GM06990 (cell line): ENCODE measurements at regions not wholly inside any gene's neighbourhood (a gene's known extent, or its start where the extent isn't known, plus 50 kb on each side); places are given as distances from the start of the nearest gene placed in this dataset.

Experiments used
- DNase-seq: peaks from one replicate; pipeline ENCODE4 v3.0.0-alpha.2; 2011; ENCODE audit not compliant: insufficient read length; ENCODE audit errors: extremely low read depth
- H3K27me3 ChIP-seq: replicated peaks from 2 replicates; pipeline ENCODE4 v1.6.0; 2011; ENCODE audit warnings: low read length; ENCODE audit not compliant: control insufficient read depth, insufficient read depth
- H3K36me3 ChIP-seq: 2 replicates; pipeline ENCODE4 v1.5.1; 2011; ENCODE audit warnings: low read length; ENCODE audit not compliant: control insufficient read depth, insufficient read depth
- H3K4me3 ChIP-seq: replicated peaks from 2 replicates; pipeline ENCODE4 v1.5.1; 2011; ENCODE audit warnings: low read depth, mild to moderate bottlenecking, control low read depth, low read length
- TF ChIP-seq, protein P1 (sequence below): IDR thresholded peaks from 2 replicates; pipeline ENCODE4 v1.5.1; 2011; ENCODE audit warnings: low read length, control low read depth, mild to moderate bottlenecking, inconsistent platforms; ENCODE audit not compliant: insufficient read depth, poor library complexity, severe bottlenecking

DNA sequence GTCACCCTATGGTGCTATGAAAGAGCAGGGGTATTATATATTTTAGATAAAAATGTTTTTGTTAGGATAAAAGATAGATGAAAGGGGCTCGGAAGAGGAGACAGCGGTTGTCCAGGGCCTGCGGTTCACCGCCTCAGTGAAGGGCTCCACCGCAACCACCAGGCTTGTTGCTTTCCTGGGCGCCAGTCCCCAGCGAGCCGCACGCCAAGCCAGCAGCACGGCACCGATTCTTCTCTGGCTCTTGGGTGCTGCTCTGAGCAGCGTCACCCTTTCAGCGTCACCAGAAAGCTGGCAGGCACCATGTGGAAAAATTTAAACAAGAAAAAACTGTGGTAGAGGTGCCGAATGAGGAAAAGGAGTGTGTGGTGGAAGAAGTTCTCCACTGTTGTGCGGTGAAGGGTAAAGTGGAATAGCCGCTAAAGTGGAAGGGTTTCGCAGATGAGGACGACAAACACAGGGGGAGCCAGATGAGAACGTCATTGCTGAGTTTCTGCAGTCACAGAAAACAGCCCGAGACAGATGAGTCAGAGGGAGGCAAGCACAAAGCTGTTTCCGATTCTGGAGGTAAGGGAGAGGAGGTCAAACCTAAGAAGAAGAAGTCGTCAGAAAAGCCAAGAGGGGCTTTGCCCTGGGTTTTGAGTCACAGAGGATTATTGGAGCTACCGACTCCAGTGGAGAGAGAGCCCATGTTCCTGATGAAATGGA lies 569.2 kb downstream of the ZBBX start:
- Histone ChIP-seq H3K4me3 (no peak overlapping the region), H3K36me3 (no peaks in the 10 kb centered on the region), H3K27me3 (no peaks in the 10 kb centered on the region)
- DNase-seq = no peak
- TF ChIP-seq, protein P1, sequence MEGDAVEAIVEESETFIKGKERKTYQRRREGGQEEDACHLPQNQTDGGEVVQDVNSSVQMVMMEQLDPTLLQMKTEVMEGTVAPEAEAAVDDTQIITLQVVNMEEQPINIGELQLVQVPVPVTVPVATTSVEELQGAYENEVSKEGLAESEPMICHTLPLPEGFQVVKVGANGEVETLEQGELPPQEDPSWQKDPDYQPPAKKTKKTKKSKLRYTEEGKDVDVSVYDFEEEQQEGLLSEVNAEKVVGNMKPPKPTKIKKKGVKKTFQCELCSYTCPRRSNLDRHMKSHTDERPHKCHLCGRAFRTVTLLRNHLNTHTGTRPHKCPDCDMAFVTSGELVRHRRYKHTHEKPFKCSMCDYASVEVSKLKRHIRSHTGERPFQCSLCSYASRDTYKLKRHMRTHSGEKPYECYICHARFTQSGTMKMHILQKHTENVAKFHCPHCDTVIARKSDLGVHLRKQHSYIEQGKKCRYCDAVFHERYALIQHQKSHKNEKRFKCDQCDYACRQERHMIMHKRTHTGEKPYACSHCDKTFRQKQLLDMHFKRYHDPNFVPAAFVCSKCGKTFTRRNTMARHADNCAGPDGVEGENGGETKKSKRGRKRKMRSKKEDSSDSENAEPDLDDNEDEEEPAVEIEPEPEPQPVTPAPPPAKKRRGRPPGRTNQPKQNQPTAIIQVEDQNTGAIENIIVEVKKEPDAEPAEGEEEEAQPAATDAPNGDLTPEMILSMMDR = no peak

DNA sequence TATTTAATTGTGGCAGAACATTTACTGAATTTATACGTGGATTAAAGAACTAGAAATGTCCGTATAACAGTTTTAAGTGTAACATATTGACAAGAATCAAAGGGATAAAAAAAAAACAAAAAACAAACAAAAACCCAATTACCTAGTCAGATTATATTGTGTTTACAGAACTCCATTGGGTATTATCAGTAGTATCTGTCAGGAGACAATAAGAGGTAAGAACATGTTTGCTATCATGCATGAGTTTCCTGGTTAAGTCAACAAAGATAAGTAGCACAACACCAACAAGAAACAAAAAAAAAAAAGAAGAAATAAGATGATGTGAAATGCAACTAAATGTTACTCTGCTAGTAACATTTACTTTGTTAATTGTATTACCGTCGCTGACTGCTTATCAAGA lies 570.6 kb downstream of the ZBBX start:
- Histone ChIP-seq H3K27me3 (no peaks in the 10 kb centered on the region), H3K36me3 (no peaks in the 10 kb centered on the region), H3K4me3 (no peak overlapping the region)
- DNase-seq = no peak
- TF ChIP-seq, protein P1 = no peak

DNA sequence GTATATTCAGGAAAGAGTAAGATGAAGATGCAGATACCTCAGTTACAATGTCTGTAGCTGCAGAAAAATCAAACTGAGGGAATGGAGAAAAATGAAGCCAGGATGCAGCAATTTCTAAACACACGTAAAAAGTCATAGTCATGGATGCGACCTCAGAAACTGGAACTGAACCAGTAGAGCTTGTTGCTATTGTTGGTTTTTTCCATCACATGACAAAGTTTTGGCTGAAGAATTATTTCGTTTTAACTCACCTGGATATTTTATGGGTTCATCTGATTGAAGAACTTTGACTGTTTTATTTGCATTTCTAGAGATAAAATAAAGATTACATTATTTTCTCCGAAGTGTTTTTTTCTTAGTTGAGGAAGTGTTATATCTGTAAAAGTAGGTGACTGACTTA lies 591.2 kb downstream of the ZBBX start:
- no peak overlapping the region for H3K4me3 ChIP-seq
- no peak for DNase-seq
- TF ChIP-seq, protein P1 = no peak
- no peaks in the 10 kb centered on the region for H3K27me3 ChIP-seq
- H3K36me3 ChIP-seq = no peaks in the 10 kb centered on the region

DNA sequence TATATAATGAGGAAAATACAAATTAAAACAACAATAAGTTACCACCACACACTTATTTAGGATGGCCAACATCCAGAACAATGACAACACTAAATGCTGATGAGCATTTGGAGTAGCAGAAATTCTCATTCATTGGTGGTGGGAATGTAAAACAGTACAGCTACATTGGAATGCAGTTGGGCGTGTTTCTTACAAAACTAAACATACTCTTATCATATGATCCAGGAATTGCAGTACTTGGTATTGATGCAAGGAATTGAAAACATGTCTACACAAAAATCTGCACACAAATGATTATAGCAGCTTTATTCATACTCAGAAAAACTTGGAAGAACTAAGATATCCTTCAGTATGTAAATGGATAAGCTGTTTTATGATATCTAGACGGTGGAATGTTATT lies 594.2 kb downstream of the ZBBX start:
- H3K4me3 ChIP-seq = no peak overlapping the region

DNA sequence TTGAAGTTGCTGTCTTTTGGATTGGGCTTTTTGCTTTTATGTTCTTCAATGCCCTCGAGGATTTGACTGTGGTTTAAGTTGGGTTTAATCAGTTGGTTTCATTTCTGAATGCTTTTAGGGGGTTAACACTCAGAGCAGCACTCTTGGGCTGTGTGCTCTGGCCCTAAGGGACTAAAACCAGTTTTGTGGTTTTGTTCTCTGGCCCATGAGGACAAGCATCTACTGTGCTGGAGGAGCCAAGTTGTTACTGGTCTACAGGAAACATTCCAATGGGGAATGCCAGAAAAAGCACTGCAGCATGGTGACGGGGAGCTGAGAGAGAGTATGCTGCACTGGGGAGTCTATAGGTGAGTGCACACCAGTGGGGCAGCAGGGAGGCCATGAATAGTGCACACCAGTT lies 596.9 kb downstream of the ZBBX start:
- Histone ChIP-seq H3K36me3 (no peaks in the 10 kb centered on the region), H3K27me3 (no peaks in the 10 kb centered on the region), H3K4me3 (no peak overlapping the region)
- DNase-seq = no peak
- TF ChIP-seq, protein P1 = no peak

More for the DNA sequence above, 594.2 kb downstream of the ZBBX start:
- H3K36me3 ChIP-seq = no peaks in the 10 kb centered on the region
- H3K27me3 ChIP-seq = no peaks in the 10 kb centered on the region
- no peak for DNase-seq
- TF ChIP-seq, protein P1 = no peak

DNA sequence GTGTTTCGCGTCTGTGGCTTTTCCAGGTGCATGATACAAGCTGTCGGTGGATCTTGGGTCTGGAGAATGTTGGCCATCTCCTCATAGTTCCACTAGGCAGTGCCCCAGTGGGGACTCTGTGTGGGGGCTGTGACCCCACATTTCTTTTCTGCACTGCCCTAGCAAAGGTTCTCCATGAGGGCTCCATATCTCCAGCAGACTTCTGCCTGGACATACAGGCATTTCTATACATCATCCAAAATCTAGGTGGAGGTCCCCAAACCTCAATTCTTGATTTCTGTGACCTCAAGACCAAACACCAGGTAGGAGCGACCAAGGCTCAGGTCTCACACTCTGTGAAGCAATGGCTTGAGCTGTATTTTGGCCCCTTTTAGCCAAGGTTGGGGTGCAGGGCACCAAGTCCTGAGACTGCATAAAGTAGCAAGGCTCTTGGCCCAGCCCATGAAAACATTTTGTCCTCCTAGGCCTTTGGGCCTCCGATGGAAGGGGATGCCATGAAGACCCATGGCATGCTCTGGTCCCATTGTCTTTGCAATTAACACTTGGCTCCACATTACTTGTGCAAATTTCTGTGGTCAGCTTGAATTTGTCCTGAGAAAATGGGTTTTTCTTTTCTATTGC lies 615.3 kb downstream of the ZBBX start:
- DNase-seq = no peak
- TF ChIP-seq, protein P1 = no peak
- no peaks in the 10 kb centered on the region for H3K36me3 ChIP-seq
- H3K27me3 ChIP-seq = no peaks in the 10 kb centered on the region
- H3K4me3 ChIP-seq = no peak overlapping the region
